Nucleus accumbens (tissue), 56 donors: ENCODE measurements at regions not wholly inside any gene's neighbourhood (a gene's known extent, or its start where the extent isn't known, plus 50 kb on each side); places are given as distances from the start of the nearest gene placed in this dataset.
A peak's percentile ranks its signal among the peaks of the same experiment; 100 is the strongest.

Source experiments
- DNase-seq, 56 donors: peaks; one replicate each; lab custom pipeline; 2025; lab: John Stamatoyannopoulos, UW

DNA sequence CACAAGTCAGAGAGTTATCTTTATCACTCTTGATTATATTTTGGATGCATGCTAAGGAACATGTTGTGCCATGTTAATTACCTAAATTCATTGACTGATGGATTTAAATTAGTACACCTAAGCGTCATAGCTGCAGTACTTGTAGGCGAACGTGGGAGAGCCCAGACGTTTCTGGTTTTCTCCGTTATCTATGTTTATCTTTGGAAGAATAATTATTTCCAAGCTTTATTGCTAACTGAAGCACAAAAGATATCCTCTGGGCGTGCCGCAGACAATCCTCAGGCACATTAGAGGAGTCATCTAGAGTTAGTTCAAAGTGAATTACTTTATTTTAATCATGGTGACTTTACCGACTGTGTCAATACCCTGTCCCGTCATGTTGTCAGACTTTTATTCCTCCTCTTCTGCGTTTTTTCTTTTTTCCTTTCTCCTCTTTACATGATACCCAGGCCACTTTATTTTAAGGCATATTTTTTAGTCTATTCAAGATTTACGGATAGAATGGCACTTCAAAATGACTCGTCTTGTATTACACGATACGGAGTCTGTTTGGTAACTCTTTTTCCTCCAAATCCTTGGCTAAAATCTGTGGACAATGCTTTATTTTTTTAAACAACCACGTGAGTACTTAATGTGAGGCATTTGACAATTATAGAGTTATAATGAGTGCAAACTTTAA lies 632.0 kb upstream of the TENM3 start:
- no peak for DNase-seq

- DNase-seq: no peak
Measured at GRCh38 chr4:181611946-181612600, 631.1 kb upstream of the TENM3 start.

GRCh38 chr4:181613200-181613599 lies 630.0 kb upstream of the TENM3 start:
- DNase-seq: no peak

- DNase-seq: no peak
Measured at GRCh38 chr4:181618038-181618618, 625.1 kb upstream of the TENM3 start.

GRCh38 chr4:181618896-181619295 lies 624.3 kb upstream of the TENM3 start:
- no peak for DNase-seq

DNA sequence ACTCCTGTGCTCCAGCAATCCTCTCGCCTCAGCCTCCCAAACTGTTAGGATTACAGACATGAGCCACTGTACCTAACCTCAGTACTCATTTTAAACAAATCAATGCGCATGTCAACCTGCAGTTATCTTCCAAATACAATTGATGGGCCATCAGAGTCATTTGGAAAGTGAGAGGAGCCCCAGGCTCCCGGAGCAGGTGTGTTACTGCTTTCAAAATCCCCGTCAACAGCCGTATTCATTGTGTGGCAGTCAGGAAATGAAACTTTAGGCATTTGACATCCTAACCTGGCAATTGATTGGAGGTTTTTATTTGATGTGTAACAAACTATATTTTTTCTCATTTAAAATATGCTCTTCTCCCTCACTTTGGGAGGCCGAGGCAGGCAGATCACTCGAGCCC lies 623.6 kb upstream of the TENM3 start:
- DNase-seq: no peak

DNA sequence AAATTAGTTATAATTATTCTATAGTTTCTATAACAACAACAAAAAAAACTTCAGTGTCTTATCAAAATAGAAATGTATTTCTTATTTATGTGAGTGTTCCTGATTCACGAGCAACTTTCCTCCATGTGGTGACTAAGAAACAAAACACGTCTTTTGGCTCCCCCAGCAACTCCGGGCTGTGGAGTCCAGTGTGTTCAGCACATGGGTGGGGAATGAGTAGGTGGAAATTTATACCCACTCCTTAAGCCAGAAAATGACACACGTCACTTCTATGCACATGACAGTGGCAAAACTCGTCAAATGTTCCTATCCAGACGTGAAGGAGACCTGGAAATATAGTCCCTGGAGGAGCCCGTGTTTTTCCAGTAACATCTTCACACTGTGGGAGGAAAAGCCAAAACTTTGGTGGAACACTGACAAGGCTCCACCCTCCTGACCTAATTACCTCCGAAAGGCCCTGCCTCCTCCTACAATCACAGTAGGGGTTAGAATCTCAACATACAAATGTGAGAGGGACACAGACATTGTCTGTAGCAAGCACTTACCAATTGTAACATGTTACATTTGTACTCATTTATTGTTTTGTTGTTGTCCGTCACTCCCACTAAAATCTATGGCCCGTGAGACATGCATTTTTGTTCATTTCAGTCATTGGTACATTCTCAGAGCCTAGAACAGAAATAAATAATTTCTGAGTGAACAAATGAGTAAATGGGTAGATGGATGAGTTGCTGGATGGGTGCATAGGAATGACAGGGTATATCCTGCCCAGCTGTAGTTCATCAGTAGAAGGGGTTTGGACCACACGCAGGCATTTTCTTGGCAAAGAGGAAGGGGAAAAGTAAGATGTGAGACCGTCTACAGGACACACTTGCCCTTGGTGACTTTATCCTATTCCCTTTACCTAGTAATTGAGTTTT lies 605.8 kb upstream of the TENM3 start:
- DNase-seq: no peak

GRCh38 chr4:181643466-181643865 lies 599.7 kb upstream of the TENM3 start:
- no peak for DNase-seq

DNA sequence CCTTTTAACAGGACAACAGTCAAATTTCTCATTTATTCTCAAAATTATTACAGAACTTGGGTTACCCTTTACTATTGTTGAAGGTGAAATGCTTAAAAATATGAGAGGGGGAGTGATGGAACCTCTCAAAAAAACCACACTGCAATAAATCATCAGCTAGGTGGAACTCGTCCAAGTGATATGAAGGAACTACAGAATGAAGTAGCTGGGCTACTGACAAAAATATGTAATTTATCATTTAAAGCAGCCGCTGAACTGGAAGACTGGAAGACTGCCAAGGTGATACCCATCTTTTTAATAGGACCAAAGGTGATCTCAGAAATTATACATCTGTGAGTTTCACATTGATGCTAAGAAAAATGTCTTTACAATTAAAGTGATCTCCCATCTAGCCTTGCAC lies 597.7 kb upstream of the TENM3 start:
- DNase-seq: no peak

DNA sequence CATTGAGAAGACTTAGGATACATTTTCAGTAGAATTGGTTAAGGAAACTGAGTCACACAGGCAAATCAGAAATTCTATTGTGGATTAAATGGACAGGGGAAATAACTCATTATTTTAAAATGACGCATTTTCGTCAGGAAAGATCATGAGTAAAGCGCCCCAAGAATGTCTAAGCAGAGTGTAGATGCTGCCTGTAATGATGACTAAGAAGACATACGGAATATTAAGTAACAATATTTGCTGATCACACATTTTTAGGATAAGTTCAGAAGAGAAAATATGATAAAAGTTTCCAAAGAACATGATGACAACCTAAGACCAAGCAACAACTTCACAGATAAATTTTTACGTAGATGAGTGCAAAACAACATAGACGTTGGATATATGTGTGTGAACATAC lies 596.3 kb upstream of the TENM3 start:
- DNase-seq: no peak

DNA sequence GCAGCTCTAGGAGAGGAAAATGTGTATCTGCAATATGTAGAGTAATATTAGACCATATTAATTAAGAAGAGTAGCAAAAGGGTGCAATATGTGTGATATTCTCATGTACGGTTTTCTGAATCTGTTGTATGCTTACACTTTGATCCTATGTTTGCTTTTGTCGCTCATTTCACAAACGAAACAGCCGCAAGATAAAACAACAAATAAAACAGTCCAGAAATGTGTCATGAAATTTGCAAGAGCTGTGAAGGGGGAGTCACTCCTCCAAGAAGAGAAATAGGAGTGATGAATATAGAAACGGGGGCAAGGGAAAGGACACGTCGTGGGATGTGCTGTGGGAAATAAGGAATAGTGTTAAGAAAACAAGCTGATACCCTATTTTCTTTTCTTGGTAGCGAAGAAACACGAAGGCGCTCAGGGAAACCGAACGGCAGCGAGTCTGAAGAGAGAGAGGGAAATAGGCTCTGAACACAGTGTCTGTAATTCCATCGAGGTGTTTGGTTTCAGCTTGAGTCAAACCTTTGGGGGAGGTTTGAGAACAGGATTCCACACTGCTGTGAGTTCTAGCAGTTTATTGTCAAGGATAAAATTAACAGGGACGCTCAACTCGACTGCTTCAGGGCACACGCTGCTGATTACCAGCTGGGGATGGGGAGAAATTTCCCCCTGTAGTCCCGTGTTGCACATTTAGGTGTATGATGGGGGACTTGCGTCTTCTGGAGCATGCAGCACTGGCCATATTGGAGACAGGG lies 595.6 kb upstream of the TENM3 start:
- no peak for DNase-seq

DNA sequence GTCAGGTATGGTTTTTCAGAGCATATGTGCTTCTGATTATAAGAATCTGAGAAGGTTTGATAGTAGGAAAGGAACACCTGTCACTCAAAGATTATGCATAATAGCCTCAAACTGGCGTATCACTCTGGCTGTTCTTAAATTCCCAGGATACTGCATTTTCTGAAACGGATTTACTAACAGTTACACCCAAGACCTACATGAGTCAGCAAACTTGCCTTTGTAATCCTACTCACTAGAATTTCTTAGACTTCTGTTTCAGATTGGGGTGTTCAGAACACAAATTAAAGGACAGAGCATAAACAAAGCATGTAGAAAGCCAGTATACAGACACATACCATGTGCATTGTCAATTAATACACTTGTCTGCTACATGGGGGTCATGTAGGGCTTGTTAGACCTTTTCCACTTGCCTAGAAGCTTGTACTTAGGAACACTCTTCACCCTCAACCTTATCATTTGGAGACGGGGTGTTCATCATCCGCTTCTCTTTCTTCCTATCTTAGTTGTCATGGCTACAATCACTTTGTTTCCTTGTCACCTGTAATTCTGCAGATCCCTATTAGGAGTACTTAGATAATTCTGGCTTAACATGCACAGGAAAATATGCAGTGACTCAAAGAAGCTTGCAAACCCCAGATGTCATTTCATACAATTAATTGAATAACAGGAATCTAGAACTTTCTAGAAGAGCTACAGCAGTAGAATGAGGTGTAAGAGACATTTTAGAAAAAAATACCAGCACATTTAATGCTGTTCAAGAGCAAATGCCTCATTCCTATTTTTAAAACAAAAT lies 593.0 kb upstream of the TENM3 start:
- no peak for DNase-seq

GRCh38 chr4:181656748-181657147 lies 586.5 kb upstream of the TENM3 start:
- DNase-seq: no peak

- DNase-seq: no peak
Measured at GRCh38 chr4:181659202-181659601, 584.0 kb upstream of the TENM3 start.

DNA sequence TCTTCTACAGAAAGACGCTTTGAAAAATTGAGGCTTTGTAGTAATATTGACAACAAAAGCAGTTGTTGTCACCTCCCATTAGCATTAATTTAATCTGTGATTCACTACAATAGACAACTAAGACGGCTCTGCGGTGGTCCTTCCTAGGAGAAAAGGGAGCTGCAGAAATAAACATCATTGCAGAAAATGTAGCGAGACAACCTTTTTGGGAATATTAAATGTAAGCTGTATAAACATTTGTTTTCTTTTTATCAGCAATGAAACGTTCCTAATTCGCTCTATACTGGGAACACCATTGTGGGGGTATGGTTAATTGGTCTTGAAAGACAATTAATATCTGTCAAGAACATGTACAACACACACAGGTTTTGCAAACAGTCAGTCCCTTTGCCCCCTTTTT lies 583.3 kb upstream of the TENM3 start:
- no peak for DNase-seq

- DNase-seq: no peak
Measured at GRCh38 chr4:181661090-181661489, 582.1 kb upstream of the TENM3 start.

DNA sequence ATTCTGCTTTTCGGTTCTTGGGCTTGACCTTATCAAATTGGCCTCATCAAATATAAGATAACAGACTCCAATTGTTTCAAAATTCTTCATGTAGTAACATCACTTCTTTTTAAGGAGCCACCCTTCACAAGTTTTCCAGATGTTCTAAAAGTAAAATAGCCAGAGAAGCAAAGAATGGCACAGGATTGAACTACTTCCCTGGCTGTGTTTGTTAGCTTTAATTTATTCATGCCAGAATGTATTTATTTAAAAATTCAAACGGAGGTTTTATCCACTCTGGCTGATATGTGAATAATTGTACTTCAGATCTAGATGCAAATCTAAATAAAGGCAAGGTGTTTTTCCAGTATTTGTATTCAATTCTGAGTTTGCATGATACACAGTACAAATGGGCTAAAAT lies 581.3 kb upstream of the TENM3 start:
- no peak for DNase-seq

DNA sequence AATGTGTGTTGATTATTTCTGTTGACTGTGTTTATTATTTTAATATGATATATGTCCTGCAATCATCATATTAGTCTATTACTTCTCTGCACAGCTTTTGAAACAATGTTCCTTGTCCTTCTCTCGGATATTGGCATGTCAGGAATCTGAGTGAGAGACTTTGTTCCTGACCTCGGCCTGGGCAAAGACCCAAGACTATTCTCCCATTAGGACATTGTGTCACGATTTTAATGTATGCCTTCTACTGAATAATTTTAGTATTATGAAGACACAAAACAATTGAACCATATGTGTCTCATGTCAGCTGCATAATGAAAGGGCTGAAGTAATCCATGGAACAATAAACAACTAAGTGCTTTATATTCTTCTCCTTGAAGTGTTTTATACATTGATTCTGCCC lies 580.8 kb upstream of the TENM3 start:
- DNase-seq: peak in 23 of 56 donors; percentile 0 to 39 (median 5)

DNA sequence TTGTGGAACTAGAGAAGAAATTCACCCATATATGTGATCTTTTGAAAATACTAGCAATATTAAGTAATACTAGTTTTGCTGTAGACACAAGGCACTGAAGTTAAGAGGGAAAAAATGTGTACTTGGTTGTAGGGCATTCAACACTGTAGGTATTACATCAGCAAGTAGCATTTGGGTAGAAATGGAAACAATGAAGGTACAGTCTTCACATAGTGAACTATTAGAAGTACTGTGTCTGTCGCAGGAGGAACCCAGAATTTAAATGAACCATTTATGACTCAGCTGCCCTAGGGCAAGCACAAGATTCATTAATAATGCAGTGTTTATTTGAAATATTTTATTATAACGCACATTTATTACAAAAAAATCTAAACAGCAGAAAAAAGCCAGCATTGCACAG lies 572.7 kb upstream of the TENM3 start:
- DNase-seq: no peak

GRCh38 chr4:181671672-181672071 lies 571.5 kb upstream of the TENM3 start:
- DNase-seq: no peak
